Body of pancreas (tissue), 4 donors: ENCODE measurements at regions not wholly inside any gene's neighbourhood (a gene's known extent, or its start where the extent isn't known, plus 50 kb on each side); places are given as distances from the start of the nearest gene placed in this dataset.

Experiments
- ATAC-seq: fragments of 150-250 bp; one replicate; pipeline ENCODE4 v1.9.1; 2016
- DNase-seq, 4 donors: peaks; one replicate each; pipeline ENCODE4 v3.0.0-alpha.2; 2019
- H3K27ac ChIP-seq, 4 donors: fragments of 200-600 bp; sonication (generic); 1 replicate in 3 of 4; 2 replicates in 1 of 4; pipeline versions ENCODE4 v1.5.1 to v1.6.1; 2016 to 2019; ENCODE audit warnings: mild to moderate bottlenecking in 1 of 4, mixed read lengths in 1 of 4, moderate library complexity in 1 of 4
- H3K27me3 ChIP-seq, 2 donors: fragments of 200-600 bp; sonication (generic); one replicate each; pipeline ENCODE4 v1.6.0; 2016; ENCODE audit warnings: mild to moderate bottlenecking in 1 of 2
- H3K36me3 ChIP-seq, 2 donors: fragments of 200-600 bp; sonication (generic); replicated peaks in 1 of 2; 2 replicates each; pipeline ENCODE4 v1.5.1; 2016; ENCODE audit warnings: low read depth in 2 of 2; ENCODE audit not compliant: insufficient read depth in 1 of 2
- H3K4me1 ChIP-seq: fragments of 200-600 bp; sonication (generic); one replicate; pipeline ENCODE4 v1.6.0; 2016
- H3K4me3 ChIP-seq, 2 donors: fragments of 200-600 bp; sonication (generic); 1 replicate in 1 of 2; 2 replicates in 1 of 2; pipeline ENCODE4 v1.5.1; 2016 to 2019
- H3K9me3 ChIP-seq, 3 donors: fragments of 200-600 bp; sonication (generic); 1 replicate in 2 of 3; 2 replicates in 1 of 3; pipeline ENCODE4 v1.5.1; 2016
- CTCF ChIP-seq, 7 experiments: fragments of 450-650 bp in 4 of 7; fragments of 200-600 bp in 3 of 7; sonication (generic) in 3 of 7; IDR thresholded peaks; one replicate each; pipeline ENCODE4 v1.5.1; 2016 to 2019; ENCODE audit warnings: antibody characterized with exemption in 7 of 7
- POLR2A ChIP-seq, 3 donors: fragments of 450-650 bp; IDR thresholded peaks; one replicate each; pipeline ENCODE4 v1.6.1; 2016; ENCODE audit warnings: antibody characterized with exemption in 3 of 3, mild to moderate bottlenecking in 2 of 3
- WGBS, 2 donors: methylation state at CpG; one replicate each; pipeline ENCODE4 v1.1.5; 2017; 5-methylcytosine and 5-hydroxymethylcytosine counted together
- intact Hi-C: fragments of 100-400 bp; cut with DNase I; formaldehyde crosslinking; loops from one replicate; pipeline ENCODE4 v1.15.1; 2023

- 32 to 42% methylated on average over 4 of the region's 4 CpGs for WGBS, 2 donors
- DNase-seq (peak; percentile 25 to 67 (median 46)), ATAC-seq (peak; percentile 38)
- H3K4me1 ChIP-seq, result no peaks in the 10 kb centered on the region
- TF ChIP-seq CTCF (IDR thresholded peaks at IDR 0.05), result no peak
- H3K36me3 ChIP-seq, result no peaks in the 10 kb centered on the region
- no peak overlapping the region for H3K4me3 ChIP-seq
- intact Hi-C loops, result no loop called here
- no peak overlapping the region for H3K27ac ChIP-seq
- H3K27me3 ChIP-seq, result no peaks in the 10 kb centered on the region
- H3K9me3 ChIP-seq, result no peaks in the 10 kb centered on the region
Observed at GRCh38 chr17:51486091-51486490, 225.7 kb downstream of the UTP18 start.

GRCh38 chr17:51486885-51487520 is 226.7 kb downstream of the UTP18 start:
- H3K36me3 ChIP-seq, result no peaks in the 10 kb centered on the region
- ATAC-seq, result no peak

GRCh38 chr17:51487947-51488346 is 227.6 kb downstream of the UTP18 start:
- TF ChIP-seq POLR2A (IDR thresholded peaks at IDR 0.05), result no peak
- TF ChIP-seq CTCF (IDR thresholded peaks at IDR 0.05), result peak in 1 of 7 experiments; percentile 6
- DNase-seq, result peak in 1 of 4 donors; percentile 10
- no peak overlapping the region for H3K27ac ChIP-seq
- WGBS, 2 donors, result 59 to 60% methylated on average over 14 of the region's 14 CpGs
- no peaks in the 10 kb centered on the region for H3K4me1 ChIP-seq
- no peaks in the 10 kb centered on the region for H3K27me3 ChIP-seq
- no peaks in the 10 kb centered on the region for H3K36me3 ChIP-seq
- no peak overlapping the region for H3K4me3 ChIP-seq
- intact Hi-C loops, result no loop called here
- ATAC-seq, result no peak
- H3K9me3 ChIP-seq, result no peaks in the 10 kb centered on the region

More at GRCh38 chr17:51486885-51487520, 226.7 kb downstream of the UTP18 start:
- no peak for TF ChIP-seq POLR2A (IDR thresholded peaks at IDR 0.05)
- TF ChIP-seq CTCF (IDR thresholded peaks at IDR 0.05), result no peak
- Histone ChIP-seq H3K27me3 (no peaks in the 10 kb centered on the region), H3K9me3 (no peaks in the 10 kb centered on the region), H3K4me1 (no peaks in the 10 kb centered on the region), H3K4me3 (no peak overlapping the region), H3K27ac (no peak overlapping the region)
- 89 to 90% methylated on average over 5 of the region's 5 CpGs for WGBS, 2 donors
- intact Hi-C loops, result no loop called here
- no peak for DNase-seq

- no peaks in the 10 kb centered on the region for H3K4me1 ChIP-seq
- WGBS, 2 donors, result 77 to 89% methylated on average over 6 of the region's 6 CpGs
- no peak for ATAC-seq
- no peak for DNase-seq
- no peaks in the 10 kb centered on the region for H3K27me3 ChIP-seq
- no peaks in the 10 kb centered on the region for H3K36me3 ChIP-seq
- TF ChIP-seq CTCF (IDR thresholded peaks at IDR 0.05) (no peak), POLR2A (IDR thresholded peaks at IDR 0.05) (no peak)
- no peaks in the 10 kb centered on the region for H3K9me3 ChIP-seq
- no peak overlapping the region for H3K4me3 ChIP-seq
- intact Hi-C loops, result no loop called here
- no peak overlapping the region for H3K27ac ChIP-seq
Observed at GRCh38 chr17:51491416-51491815, 231.1 kb downstream of the UTP18 start.

GRCh38 chr17:51493206-51493605 is 232.9 kb downstream of the UTP18 start:
- WGBS, 2 donors, result 93 to 97% methylated on average over 2 of the region's 2 CpGs
- Histone ChIP-seq H3K9me3 (no peaks in the 10 kb centered on the region), H3K27me3 (no peaks in the 10 kb centered on the region), H3K4me3 (no peak overlapping the region), H3K4me1 (no peaks in the 10 kb centered on the region), H3K27ac (no peak overlapping the region), H3K36me3 (no peaks in the 10 kb centered on the region)
- ATAC-seq, result no peak
- intact Hi-C loops, result no loop called here
- no peak for DNase-seq
- TF ChIP-seq POLR2A (IDR thresholded peaks at IDR 0.05), result no peak
- TF ChIP-seq CTCF (IDR thresholded peaks at IDR 0.05), result no peak
